ENCODE measurements at regions not wholly inside any gene's neighbourhood (a gene's known extent, or its start where the extent isn't known, plus 50 kb on each side); places are given as distances from the start of the nearest gene placed in this dataset.

- no peak for DNase-seq (ENCODE audit: low read depth)
- TF ChIP-seq CTCF (conservative IDR thresholded peaks at IDR 0.05; ENCODE audit: low read depth, low read length) = peak; percentile 7
- H3K4me3 ChIP-seq (ENCODE audit: low read length) = no peak overlapping the region
Observed at GRCh38 chr21:24375201-24375600, 1232.1 kb downstream of the MRPL39 start.

- no peak overlapping the region for H3K4me3 ChIP-seq (ENCODE audit: low read length)
- DNase-seq (ENCODE audit: low read depth) = no peak
- TF ChIP-seq CTCF (conservative IDR thresholded peaks at IDR 0.05; ENCODE audit: low read depth, low read length) = no peak
Observed at GRCh38 chr21:24372506-24372905, 1234.8 kb downstream of the MRPL39 start.

GRCh38 chr21:24369746-24370145, 1237.5 kb downstream of the MRPL39 start:
- DNase-seq (ENCODE audit: low read depth) = no peak
- no peak overlapping the region for H3K4me3 ChIP-seq (ENCODE audit: low read length)
- no peak for TF ChIP-seq CTCF (conservative IDR thresholded peaks at IDR 0.05; ENCODE audit: low read depth, low read length)

GRCh38 chr21:24369278-24369677, 1238.0 kb downstream of the MRPL39 start:
- TF ChIP-seq CTCF (conservative IDR thresholded peaks at IDR 0.05; ENCODE audit: low read depth, low read length) = no peak

GRCh38 chr21:24367936-24368335, 1239.3 kb downstream of the MRPL39 start:
- TF ChIP-seq CTCF (conservative IDR thresholded peaks at IDR 0.05; ENCODE audit: low read depth, low read length) = no peak
- H3K4me3 ChIP-seq (ENCODE audit: low read length) = no peak overlapping the region
- DNase-seq (ENCODE audit: low read depth) = peak; percentile 24

More at GRCh38 chr21:24369278-24369677, 1238.0 kb downstream of the MRPL39 start:
- H3K4me3 ChIP-seq (ENCODE audit: low read length) = no peak overlapping the region
- DNase-seq (ENCODE audit: low read depth) = no peak

GRCh38 chr21:24353492-24353891, 1253.8 kb downstream of the MRPL39 start:
- H3K4me3 ChIP-seq (ENCODE audit: low read length) = no peak overlapping the region
- no peak for DNase-seq (ENCODE audit: low read depth)
- no peak for TF ChIP-seq CTCF (conservative IDR thresholded peaks at IDR 0.05; ENCODE audit: low read depth, low read length)

- no peak for DNase-seq (ENCODE audit: low read depth)
- no peak overlapping the region for H3K4me3 ChIP-seq (ENCODE audit: low read length)
- no peak for TF ChIP-seq CTCF (conservative IDR thresholded peaks at IDR 0.05; ENCODE audit: low read depth, low read length)
Observed at GRCh38 chr21:24339406-24339805, 1267.9 kb downstream of the MRPL39 start.

All from retinal pigment epithelial cell (primary cell).